GM12873 (cell line): ENCODE measurements at regions not wholly inside any gene's neighbourhood (a gene's known extent, or its start where the extent isn't known, plus 50 kb on each side); places are given as distances from the start of the nearest gene placed in this dataset.

Source experiments
- CTCF ChIP-seq: IDR thresholded peaks from 2 replicates; pipeline ENCODE4 v1.5.1; 2012; ENCODE audit warnings: low read depth, mild to moderate bottlenecking, moderate library complexity, low read length, control low read depth; ENCODE audit not compliant: insufficient read depth; ENCODE audit errors: missing control alignments

GRCh38 chr19:30853036-30853435 lies 480.9 kb downstream of the ZNF536 start:
- TF ChIP-seq CTCF: no peak

DNA sequence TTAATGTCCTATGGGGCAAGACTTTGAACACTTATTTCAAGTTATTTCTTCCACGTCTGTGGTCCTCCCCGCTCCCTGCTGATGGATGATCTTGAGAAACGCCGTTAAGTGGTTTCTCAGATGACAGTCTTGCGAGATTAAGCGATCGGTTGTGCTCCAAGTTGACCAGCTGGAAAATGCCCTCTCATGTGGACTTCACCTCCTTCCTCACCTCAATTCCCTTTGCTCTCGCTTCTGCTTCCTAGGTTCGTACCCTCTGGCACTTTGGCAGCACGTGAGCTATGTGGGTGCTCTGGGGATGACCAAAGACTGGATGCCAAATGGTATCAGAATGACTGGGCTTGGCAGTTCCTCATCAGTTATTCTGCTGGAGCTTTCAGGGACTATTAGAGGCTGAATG lies 480.0 kb downstream of the ZNF536 start:
- no peak for TF ChIP-seq CTCF

GRCh38 chr19:30851646-30852045 lies 479.5 kb downstream of the ZNF536 start:
- no peak for TF ChIP-seq CTCF

GRCh38 chr19:30848636-30849425 lies 476.6 kb downstream of the ZNF536 start:
- TF ChIP-seq CTCF: no peak

DNA sequence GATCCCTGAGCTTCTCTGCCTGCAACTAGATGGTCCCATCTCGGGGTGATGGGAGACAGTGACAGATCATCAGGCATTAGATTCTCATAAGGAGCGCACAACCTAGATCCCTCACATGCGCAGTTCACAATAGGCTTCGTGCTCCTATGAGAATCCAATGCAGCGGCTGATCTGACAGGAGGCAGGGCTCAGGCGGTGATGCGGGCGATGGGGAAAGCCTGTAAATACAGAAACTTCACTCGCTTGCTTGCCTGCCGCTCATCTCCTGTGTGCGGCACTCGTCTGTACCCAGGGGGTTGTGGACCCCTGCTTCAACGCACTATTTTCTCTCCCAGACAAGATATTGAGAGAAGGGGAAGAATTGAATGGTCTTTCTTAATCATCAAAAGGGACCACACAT lies 473.9 kb downstream of the ZNF536 start:
- TF ChIP-seq CTCF: no peak

GRCh38 chr19:30842926-30843325 lies 470.7 kb downstream of the ZNF536 start:
- no peak for TF ChIP-seq CTCF

DNA sequence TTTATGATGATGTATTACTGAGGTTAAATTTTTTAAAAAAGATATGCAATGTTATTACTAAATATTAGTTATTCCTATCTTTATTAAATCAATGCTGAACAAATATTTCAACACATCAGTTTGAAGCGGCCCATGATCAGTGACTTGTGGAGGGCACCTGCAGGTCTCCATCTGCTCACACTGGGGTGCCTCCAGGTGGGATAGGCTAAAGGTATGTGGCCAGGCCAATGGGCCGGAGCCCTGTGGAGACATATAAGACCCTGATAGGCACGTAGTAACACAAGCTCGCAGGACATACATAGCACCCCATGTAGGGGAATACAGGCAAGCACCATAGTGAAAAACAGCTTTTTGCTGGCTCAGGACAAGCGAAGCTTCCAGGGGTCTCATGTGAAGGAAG lies 469.8 kb downstream of the ZNF536 start:
- TF ChIP-seq CTCF: no peak

DNA sequence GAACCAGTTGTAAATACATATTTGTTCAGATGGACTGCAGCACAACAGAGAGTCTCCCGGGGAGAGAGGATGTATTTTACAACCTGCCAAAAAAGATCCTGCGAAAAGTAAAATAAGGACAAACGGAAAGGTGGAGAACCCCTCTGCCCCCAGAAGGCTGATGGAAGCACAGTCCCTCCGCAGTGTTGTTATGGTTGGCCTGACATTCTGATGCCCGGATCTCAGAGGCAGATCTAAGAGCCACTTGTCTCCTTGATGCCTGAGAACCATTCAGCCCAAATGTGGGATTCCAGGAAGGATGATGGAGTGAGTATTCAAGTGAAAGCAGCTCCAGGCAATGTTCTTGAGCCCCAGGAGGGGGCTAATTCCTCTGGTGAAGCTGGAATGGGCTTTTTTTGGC lies 458.7 kb downstream of the ZNF536 start:
- TF ChIP-seq CTCF: no peak
